HUES64 (cell line): ENCODE measurements at regions not wholly inside any gene's neighbourhood (a gene's known extent, or its start where the extent isn't known, plus 50 kb on each side); places are given as distances from the start of the nearest gene placed in this dataset.

Experiments used
- H3K27ac ChIP-seq: 2 replicates; pipeline ENCODE4 v1.7.0; 2013; ENCODE audit warnings: low read depth, low read length, inconsistent platforms
- H3K27me3 ChIP-seq: 2 replicates; pipeline ENCODE4 v1.6.1; 2013; ENCODE audit warnings: mild to moderate bottlenecking, low read length; ENCODE audit not compliant: insufficient read depth
- H3K36me3 ChIP-seq: 2 replicates; pipeline ENCODE4 v1.6.1; 2013; ENCODE audit warnings: mild to moderate bottlenecking, low read length; ENCODE audit not compliant: insufficient read depth
- H3K4me1 ChIP-seq: 2 replicates; pipeline ENCODE4 v1.6.1; 2013; ENCODE audit warnings: mild to moderate bottlenecking, low read length, moderate library complexity; ENCODE audit not compliant: insufficient read depth
- H3K4me3 ChIP-seq: 2 replicates; pipeline ENCODE4 v1.5.1; 2013; ENCODE audit warnings: mild to moderate bottlenecking, low read length, moderate library complexity
- H3K9ac ChIP-seq: 2 replicates; pipeline ENCODE4 v1.6.1; 2013; ENCODE audit warnings: mild to moderate bottlenecking, low read depth, low read length
- H3K9me3 ChIP-seq: 2 replicates; pipeline ENCODE4 v1.6.1; 2013; ENCODE audit warnings: low read depth, low read length; ENCODE audit not compliant: insufficient read depth
- WGBS: fragments of 150-250, 120-280 bp; methylation state at CpG from one replicate; pipeline ENCODE4 v1.1.7; 2013; ENCODE audit warnings: missing lambda C conversion rate; 5-methylcytosine and 5-hydroxymethylcytosine counted together

- H3K27ac ChIP-seq, result no peak overlapping the region
- 100% methylated on average over 1 of the region's 1 CpG for WGBS
- no peaks in the 10 kb centered on the region for H3K36me3 ChIP-seq
- H3K27me3 ChIP-seq, result no peaks in the 10 kb centered on the region
- no peaks in the 10 kb centered on the region for H3K4me1 ChIP-seq
- no peak overlapping the region for H3K4me3 ChIP-seq
- no peak overlapping the region for H3K9ac ChIP-seq
- no peaks in the 10 kb centered on the region for H3K9me3 ChIP-seq
Measured at GRCh38 chr1:37148663-37149062, 114.3 kb upstream of the GRIK3 start.

GRCh38 chr1:37149296-37149695 is 115.0 kb upstream of the GRIK3 start:
- Histone ChIP-seq H3K4me1 (no peaks in the 10 kb centered on the region), H3K9ac (no peak overlapping the region), H3K9me3 (no peaks in the 10 kb centered on the region), H3K36me3 (no peaks in the 10 kb centered on the region), H3K4me3 (no peak overlapping the region), H3K27me3 (no peaks in the 10 kb centered on the region), H3K27ac (no peak overlapping the region)
- WGBS, result 82% methylated on average over 9 of the region's 9 CpGs

DNA sequence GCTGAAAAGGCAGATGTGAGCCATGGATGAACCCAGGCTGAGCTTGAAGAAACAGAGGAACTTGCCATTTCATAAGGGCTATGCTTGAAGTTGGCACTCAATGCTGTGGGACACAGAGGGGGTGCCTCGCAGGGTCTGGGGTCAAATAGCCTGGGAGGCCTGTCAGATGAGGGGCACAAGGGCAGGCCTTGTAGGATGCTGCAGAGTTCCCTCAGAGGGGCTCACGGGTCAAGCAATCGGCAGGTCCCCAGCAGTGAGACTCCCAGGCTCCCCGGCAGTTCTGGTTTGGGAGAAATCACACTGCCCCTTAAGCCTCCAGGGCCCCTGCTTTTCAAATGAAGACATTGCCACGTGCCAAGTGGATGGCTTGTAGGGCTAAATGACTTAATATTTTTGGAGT is 116.7 kb upstream of the GRIK3 start:
- WGBS, result 78% methylated on average over 5 of the region's 5 CpGs
- no peaks in the 10 kb centered on the region for H3K9me3 ChIP-seq

DNA sequence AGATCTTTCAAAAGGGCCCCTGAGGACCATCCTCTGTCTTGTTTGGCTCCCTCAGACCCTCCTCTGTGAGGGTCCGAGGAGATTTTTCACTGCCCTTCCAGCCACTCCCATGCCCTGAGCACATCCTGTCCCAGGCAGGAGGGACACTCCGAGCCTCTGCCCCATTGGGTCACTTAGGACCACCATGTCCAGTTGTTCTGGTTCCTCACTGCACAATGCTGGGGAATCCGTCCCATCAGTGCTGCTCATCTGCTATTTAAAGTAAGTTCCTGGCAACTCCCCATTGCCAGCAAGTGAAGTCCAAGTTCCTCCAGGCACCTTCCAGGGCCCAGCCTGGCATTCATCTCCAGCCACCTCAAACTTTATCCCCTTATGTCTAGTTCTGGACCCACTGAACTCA is 117.5 kb upstream of the GRIK3 start:
- H3K9ac ChIP-seq, result no peak overlapping the region
- H3K4me1 ChIP-seq, result no peaks in the 10 kb centered on the region
- H3K36me3 ChIP-seq, result no peaks in the 10 kb centered on the region
- no peaks in the 10 kb centered on the region for H3K27me3 ChIP-seq
- H3K27ac ChIP-seq, result no peak overlapping the region
- no peak overlapping the region for H3K4me3 ChIP-seq
- 86% methylated on average over 3 of the region's 3 CpGs for WGBS
- H3K9me3 ChIP-seq, result no peaks in the 10 kb centered on the region

More for the DNA sequence above, 116.7 kb upstream of the GRIK3 start:
- Histone ChIP-seq H3K36me3 (no peaks in the 10 kb centered on the region), H3K4me3 (no peak overlapping the region), H3K4me1 (no peaks in the 10 kb centered on the region), H3K27ac (no peak overlapping the region), H3K9ac (no peak overlapping the region), H3K27me3 (no peaks in the 10 kb centered on the region)

DNA sequence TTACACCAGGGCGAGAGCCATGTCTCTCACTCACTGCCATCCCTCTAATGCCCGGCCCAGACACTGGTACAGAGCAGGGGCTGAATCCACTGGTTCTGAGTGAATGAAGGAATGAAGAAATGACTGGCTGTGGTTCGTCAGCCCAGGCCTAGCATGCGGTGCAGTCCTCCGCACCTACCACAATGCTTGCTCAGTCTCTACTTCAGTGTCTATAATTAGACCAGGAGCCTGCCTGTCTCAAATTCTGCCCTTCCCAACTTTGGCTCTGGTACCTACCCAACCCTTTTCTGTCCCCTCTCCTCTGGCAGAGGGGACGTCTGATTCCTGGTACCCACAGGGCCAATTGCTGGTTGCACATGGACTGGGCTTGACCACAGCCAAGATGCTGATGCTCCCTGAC is 118.2 kb upstream of the GRIK3 start:
- Histone ChIP-seq H3K27me3 (no peaks in the 10 kb centered on the region), H3K36me3 (no peaks in the 10 kb centered on the region), H3K27ac (no peak overlapping the region), H3K9ac (no peak overlapping the region), H3K4me3 (no peak overlapping the region), H3K9me3 (no peaks in the 10 kb centered on the region), H3K4me1 (no peaks in the 10 kb centered on the region)
- 94% methylated on average over 6 of the region's 6 CpGs for WGBS

DNA sequence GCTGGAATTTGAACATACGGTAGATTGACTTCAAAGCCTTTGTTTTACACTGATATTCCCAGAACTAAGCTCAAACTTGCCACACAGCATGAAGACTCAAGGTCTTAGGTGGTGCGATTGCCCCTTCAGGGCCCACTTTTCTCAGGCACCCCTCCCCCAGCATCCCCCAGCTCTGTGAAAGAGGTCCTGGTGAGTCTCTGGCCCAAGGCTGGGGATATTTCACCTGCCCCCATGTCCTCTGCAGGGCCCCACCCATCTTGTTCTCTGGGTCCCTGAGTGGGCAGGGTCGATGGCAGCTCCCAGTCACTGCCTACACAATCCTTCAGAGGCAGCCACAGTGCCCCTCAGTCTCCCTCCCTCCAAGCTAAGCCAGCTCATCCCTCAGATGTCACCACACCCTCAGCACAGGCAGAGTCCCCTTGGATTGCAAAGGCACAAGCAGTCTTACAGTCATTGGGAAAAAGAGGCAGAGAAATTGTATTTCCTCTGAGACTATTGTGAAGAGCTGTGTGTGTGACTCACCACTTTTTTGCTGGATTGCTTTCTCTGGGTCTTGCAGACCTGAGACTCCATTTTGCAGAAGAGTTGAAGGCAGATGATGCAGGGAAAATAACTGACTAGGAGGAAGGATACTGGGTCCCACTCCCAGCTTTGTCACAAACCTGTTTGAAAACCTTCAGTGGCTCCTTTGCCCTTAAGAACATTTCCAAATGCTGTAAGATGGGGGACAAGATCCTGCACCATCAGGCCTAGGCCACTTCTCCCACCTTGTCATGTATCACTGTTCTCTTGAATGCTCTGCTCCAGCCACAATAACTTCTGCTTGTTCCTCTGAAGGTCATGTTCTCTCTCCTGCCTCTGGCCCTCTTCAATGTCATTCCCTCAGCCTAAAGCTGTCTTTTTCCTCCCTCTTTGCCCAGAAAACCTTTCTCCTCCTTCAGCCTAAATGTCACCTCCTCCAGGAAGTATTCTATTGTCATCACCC is 119.1 kb upstream of the GRIK3 start:
- no peak overlapping the region for H3K9ac ChIP-seq
- no peaks in the 10 kb centered on the region for H3K27me3 ChIP-seq
- WGBS, result 91% methylated on average over 3 of the region's 3 CpGs
- no peaks in the 10 kb centered on the region for H3K36me3 ChIP-seq
- no peaks in the 10 kb centered on the region for H3K4me1 ChIP-seq
- no peaks in the 10 kb centered on the region for H3K9me3 ChIP-seq
- H3K4me3 ChIP-seq, result no peak overlapping the region
- no peak overlapping the region for H3K27ac ChIP-seq

GRCh38 chr1:37156646-37157045 is 122.3 kb upstream of the GRIK3 start:
- WGBS, result 78% methylated on average over 9 of the region's 9 CpGs
- Histone ChIP-seq H3K9ac (no peak overlapping the region), H3K27ac (no peak overlapping the region), H3K27me3 (no peaks in the 10 kb centered on the region), H3K36me3 (no peaks in the 10 kb centered on the region), H3K4me1 (no peaks in the 10 kb centered on the region), H3K4me3 (no peak overlapping the region), H3K9me3 (no peaks in the 10 kb centered on the region)

GRCh38 chr1:37157634-37158033 is 123.3 kb upstream of the GRIK3 start:
- WGBS, result 83% methylated on average over 5 of the region's 5 CpGs

GRCh38 chr1:37158113-37158749 is 123.9 kb upstream of the GRIK3 start:
- Histone ChIP-seq H3K27me3 (no peaks in the 10 kb centered on the region), H3K36me3 (no peaks in the 10 kb centered on the region), H3K4me1 (no peaks in the 10 kb centered on the region), H3K27ac (no peak overlapping the region), H3K4me3 (no peak overlapping the region), H3K9ac (no peak overlapping the region), H3K9me3 (peaks cover 5% of the 10 kb centered on the region; the same call in 1 of the 2 replicates)
- 95% methylated on average over 5 of the region's 5 CpGs for WGBS

More at GRCh38 chr1:37157634-37158033, 123.3 kb upstream of the GRIK3 start:
- Histone ChIP-seq H3K9ac (no peak overlapping the region), H3K27me3 (no peaks in the 10 kb centered on the region), H3K9me3 (peaks cover 5% of the 10 kb centered on the region; the same call in 1 of the 2 replicates), H3K27ac (no peak overlapping the region), H3K36me3 (no peaks in the 10 kb centered on the region), H3K4me1 (no peaks in the 10 kb centered on the region), H3K4me3 (no peak overlapping the region)

- 93% methylated on average over 1 of the region's 1 CpG for WGBS
- Histone ChIP-seq H3K9ac (no peak overlapping the region), H3K36me3 (no peaks in the 10 kb centered on the region), H3K27me3 (no peaks in the 10 kb centered on the region), H3K4me1 (no peaks in the 10 kb centered on the region), H3K4me3 (no peak overlapping the region), H3K9me3 (peaks cover 5% of the 10 kb centered on the region; the same call in 1 of the 2 replicates), H3K27ac (no peak overlapping the region)
Measured at GRCh38 chr1:37159102-37159501, 124.8 kb upstream of the GRIK3 start.

DNA sequence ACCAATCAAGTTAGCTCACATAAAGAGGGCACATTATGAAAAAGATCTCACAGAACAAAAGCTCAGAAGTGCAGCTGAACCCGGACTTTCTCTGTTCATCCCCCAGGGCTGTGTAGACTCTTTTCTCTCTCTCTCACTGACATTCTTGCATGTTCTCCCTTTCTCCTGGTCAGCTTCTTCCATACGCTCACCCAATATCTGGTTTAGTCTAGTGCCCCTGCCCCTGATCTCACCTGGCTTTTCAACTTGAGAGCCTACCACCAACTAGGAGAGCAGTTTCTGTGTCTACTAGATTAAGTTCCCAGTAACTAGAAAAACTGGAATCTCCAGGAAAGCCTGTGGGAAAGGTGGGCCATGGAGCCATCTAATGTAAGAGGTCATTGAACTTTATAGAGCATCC is 126.9 kb upstream of the GRIK3 start:
- no peak overlapping the region for H3K9ac ChIP-seq
- H3K27ac ChIP-seq, result no peak overlapping the region
- 91% methylated on average over 2 of the region's 2 CpGs for WGBS
- no peak overlapping the region for H3K4me3 ChIP-seq
- H3K36me3 ChIP-seq, result no peaks in the 10 kb centered on the region
- no peaks in the 10 kb centered on the region for H3K4me1 ChIP-seq
- no peaks in the 10 kb centered on the region for H3K27me3 ChIP-seq
- H3K9me3 ChIP-seq, result peaks cover 8% of the 10 kb centered on the region; the same call in 1 of the 2 replicates
